ENCODE measurements at regions not wholly inside any gene's neighbourhood (a gene's known extent, or its start where the extent isn't known, plus 50 kb on each side); places are given as distances from the start of the nearest gene placed in this dataset.

DNA sequence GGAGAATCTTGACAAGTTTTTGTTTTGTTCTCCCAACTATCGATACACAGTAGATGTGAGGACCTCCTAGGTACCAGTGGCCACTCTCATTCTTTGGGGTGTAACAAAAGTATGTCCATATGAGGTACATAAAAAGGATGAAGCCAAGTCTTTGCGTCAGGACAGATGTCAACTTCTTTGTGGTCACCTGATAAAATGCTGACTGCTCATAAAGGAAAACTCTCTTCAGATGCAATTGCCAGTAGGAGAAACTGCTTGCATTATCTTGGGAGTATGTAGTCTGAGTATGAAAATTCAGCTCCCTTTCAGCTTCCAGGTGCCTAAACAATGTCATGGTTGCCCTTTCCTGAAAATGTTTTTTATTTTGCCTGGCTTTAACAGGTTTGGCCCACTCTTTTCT lies 123.8 kb upstream of the GOLIM4 start:
- TF ChIP-seq CEBPB (IDR thresholded peaks at IDR 0.05; ENCODE audit: low read depth) (no peak), CTCF (IDR thresholded peaks at IDR 0.05 in 2 of 3, conservative IDR thresholded peaks at IDR 0.05 in 1 of 3; ENCODE audit: borderline replicate concordance in 1 of 3, insufficient read depth in 1 of 3, low read depth in 2 of 3, low read length in 2 of 3) (no peak)
